GM21737 (cell line): ENCODE measurements at regions not wholly inside any gene's neighbourhood (a gene's known extent, or its start where the extent isn't known, plus 50 kb on each side); places are given as distances from the start of the nearest gene placed in this dataset.

Source experiments
- ATAC-seq: cut with Tn5 transposase; IDR thresholded peaks from one replicate; pipeline ENCODE4 v1.9.1; 2021; ENCODE audit warnings: mild to moderate bottlenecking, moderate library complexity; ENCODE audit not compliant: unreplicated experiment

- ATAC-seq, result no peak
Measured at GRCh38 chr2:45216118-45216517, 206.9 kb upstream of the SIX2 start.

DNA sequence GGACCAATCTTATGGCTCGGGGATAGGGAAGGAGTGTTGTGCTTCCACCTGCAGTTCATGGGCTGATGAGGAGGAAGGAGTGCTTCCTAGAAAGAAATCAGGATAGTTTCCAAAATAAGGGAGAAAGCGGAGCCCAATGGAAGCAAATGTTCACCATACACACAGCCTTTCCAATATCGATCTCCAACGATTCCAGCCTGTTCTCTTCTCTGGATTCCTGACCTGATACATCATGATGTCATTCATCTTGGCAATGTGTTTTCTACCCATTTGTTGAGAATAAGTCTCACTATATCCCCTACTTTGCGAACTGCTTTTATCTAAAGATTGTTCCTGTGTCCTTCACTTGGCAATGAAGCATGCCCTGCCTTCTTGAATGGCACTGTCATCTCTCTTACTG lies 205.3 kb upstream of the SIX2 start:
- no peak for ATAC-seq

DNA sequence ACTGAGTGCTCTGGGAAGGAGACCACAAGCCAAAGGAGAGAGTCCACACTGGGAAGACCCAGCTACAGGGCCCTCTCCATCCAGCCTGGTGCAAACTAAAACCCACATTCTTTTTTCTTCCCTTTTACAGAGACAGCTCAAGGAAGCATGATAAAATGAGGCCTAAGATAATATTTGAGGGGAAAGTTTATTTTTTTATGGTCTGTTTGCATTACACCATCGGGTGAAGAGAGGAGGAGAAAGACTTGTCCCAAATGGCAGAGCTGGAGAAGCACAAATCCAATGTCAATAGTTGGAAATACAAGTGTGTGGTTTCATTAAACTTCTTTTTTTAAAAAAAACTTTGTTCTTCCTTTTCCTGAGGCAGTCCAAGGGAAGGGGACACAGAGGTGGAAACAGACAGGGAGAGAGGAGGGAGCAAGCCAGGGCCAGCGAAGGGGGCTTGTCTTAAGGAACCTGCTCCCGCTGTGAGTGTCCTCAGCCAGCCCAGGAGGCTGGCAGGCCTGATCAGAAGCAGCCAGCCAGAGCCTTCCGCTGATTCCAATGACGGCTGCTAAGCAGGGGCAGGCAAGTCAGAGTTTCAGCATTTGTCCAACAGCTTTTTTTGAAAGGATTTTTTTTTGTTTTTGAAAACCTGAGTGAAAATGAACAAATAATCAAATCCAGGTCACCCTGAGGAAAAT lies 203.8 kb upstream of the SIX2 start:
- no peak for ATAC-seq

DNA sequence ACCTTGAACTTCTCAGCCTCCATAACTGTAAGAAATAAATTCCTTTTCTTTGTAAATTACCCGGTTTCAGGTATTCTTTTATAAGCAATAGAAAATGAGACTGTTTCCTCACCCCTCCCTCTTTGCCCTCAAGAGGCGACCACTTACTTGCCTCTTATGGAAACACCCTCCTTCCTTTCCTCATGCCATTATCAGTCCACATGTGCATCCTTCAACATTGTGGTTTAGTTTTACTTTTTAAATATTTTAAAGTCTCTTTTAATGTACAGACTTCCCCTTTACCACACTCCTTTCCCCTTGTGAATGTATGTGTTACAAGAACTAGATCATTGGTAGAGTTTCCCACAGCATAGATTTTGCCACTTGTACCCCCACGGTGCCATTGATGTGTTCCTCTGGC lies 202.4 kb upstream of the SIX2 start:
- ATAC-seq, result no peak

- ATAC-seq, result no peak
Measured at GRCh38 chr2:45210462-45211195, 201.4 kb upstream of the SIX2 start.

DNA sequence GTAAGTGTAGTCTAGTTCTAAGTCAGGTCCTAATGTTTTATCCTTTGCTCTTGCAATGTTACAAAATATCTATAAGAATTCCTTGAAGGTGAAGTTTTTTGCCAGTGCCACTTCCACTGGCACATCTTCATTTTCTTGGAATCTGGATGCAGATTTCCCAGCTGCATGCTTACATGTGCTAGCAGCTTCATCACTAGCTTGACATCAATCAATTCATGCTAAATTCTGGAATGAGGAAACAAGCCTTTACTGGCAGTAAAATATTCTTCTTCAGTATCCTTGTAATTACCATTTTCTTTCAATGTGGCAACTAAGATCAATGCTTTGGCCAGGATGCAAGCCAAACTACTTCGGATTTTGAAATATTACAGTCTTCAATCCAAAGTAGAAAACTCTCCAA lies 200.6 kb upstream of the SIX2 start:
- ATAC-seq, result no peak

DNA sequence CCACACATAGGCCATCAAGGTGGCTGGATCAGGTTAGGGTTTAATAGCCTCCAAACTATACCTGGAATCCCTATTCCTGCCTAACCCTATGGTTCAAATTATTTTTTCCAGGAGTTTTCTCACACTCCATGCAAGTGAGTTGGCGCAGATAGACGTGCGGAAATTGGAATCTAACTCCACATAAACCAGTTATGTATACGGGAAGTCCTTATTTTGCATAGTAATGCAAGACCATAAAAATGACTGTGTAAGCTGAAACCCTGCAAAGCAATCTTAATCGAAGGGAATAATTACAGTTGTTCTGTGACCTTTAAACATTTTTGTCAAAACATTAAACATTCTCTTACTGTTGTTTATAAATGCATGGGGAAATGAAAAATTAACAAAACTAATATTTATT lies 200.1 kb upstream of the SIX2 start:
- ATAC-seq, result no peak

GRCh38 chr2:45207101-45207500 lies 197.8 kb upstream of the SIX2 start:
- no peak for ATAC-seq

DNA sequence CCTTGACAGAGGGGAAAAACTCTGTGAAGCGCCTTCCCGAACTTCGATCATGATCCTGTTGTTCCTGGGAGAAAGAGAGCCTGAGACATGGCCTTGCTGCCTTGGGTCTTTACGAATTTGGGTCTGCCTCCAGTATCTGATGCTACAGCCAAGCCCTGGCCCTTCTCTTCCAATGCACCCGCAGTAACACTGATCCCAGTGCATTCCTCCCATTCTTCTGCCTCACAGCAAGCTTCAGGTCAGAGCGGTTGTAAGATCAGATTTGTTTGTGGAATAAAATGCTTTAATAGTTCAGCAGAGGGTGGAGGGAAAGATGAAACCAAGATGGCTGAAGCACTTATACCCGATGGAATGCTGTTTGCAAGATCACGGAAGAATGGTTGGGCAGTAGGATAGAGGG lies 196.7 kb upstream of the SIX2 start:
- ATAC-seq, result no peak

DNA sequence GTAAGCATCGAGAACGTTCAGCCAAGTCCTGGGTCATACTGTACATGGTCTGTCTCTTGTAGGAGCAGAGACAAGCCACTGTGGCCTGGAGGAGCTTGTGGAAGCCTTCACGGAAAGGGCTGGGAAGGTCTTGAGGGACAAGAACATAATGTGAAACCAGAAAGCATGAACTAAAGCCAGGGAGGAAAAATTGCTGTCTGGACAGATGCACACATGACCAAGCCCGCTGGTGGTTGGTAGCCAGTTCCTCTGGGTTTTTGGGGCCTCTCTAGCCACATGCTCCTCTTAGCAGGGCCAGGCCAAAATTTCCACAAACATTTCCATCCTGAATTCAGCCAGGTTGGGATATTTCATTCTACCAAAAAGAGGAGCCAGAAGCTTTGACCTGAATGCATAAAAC lies 196.2 kb upstream of the SIX2 start:
- ATAC-seq, result no peak

- no peak for ATAC-seq
Measured at GRCh38 chr2:45203400-45203799, 194.1 kb upstream of the SIX2 start.

- ATAC-seq, result no peak
Measured at GRCh38 chr2:45199973-45200372, 190.7 kb upstream of the SIX2 start.

DNA sequence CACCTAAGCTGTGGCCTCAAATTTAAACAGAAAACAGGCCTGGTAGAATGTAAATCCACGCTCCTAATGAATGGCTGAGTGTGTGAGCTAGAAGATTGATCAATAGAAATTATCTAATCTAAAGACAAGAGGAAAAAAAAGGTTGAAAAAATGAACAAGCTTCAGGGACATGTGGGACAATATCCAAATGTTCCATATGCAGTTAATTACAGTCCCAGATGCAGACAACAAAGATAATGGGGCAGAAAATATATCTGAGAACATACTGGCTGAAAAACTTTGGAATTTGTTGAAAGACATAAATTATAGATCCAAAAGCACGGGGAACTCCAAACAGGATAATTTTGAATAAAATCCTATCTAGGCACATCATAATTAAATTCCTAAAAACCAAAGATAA lies 186.7 kb upstream of the SIX2 start:
- ATAC-seq, result no peak

- no peak for ATAC-seq
Measured at GRCh38 chr2:45194596-45194995, 185.3 kb upstream of the SIX2 start.

DNA sequence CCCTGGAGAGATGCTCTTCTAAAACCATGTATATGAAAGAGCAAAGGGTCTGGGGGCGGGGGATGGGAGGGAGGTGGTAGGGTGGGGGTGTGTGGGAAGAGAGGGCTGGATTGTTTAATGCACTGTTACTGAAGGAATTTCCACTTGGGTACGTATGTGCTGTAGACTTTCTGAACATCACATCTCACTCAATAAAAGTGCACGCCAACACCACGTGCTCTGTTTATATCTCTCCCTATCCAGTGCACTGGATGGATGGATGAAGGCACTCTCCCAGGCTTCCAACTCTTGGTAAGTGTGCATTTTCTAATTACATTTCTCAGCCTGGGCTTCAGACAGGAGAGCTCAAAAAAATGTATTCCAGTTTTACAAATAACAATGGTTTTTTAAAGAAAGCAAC lies 184.3 kb upstream of the SIX2 start:
- no peak for ATAC-seq

GRCh38 chr2:45192991-45193390 lies 183.7 kb upstream of the SIX2 start:
- no peak for ATAC-seq

GRCh38 chr2:45192481-45192880 lies 183.2 kb upstream of the SIX2 start:
- no peak for ATAC-seq

- no peak for ATAC-seq
Measured at GRCh38 chr2:45191976-45192375, 182.7 kb upstream of the SIX2 start.

DNA sequence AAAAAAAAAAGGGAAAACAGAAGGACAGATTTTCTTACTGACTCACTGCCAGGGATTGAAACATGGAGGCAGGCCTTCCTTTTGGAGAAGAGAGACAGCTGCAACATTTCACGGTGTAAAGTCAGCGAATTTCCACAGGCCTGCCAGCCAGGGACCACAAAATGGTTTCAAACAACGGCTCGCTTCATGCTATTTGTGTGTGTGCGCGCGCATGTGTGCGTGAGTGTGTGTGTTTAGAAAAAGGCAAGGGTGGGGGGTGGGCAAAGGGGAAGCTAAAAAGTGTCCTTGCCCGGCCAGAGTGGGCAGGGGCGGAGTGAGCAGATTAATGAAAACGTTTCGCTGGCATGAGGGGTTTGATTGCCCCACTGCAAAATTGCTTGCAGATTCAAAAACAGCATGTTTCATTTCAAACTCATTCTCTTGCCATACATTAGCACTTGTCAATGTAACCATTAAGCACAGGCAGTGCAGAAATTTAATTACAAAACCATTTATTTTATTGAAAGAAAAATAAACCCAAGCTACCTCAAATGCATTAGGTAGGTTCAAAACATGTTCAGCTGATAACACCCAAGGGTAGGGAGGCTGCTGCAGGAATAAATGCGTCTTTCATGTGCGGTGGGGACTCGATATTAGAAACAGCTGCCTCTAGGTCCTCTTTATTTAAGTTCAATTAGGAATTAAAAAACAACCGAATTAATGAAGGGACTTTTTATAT lies 182.1 kb upstream of the SIX2 start:
- ATAC-seq, result no peak

- no peak for ATAC-seq
Measured at GRCh38 chr2:45190481-45190942, 181.3 kb upstream of the SIX2 start.

DNA sequence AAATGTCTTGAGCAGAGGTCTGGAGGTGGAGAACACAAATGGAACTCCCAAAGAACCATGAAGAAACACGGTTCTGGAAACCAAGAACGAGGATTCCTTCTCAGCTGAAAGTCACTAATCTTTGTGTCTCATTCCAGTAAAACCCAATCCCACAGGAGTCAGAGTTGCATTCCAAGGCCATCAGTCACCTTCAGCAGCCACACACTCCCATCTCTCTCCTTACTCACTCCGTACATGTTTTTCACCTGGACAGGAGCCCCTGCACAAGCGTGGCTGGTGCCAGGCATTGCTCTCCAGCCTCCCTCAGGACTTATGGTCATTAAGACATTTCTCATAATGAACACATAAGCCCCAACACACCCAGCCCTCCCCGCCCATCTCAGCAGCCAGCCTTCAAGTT lies 175.4 kb upstream of the SIX2 start:
- ATAC-seq, result no peak

- ATAC-seq, result no peak
Measured at GRCh38 chr2:45182667-45183295, 173.5 kb upstream of the SIX2 start.
